SK-N-SH treated with all-trans-retinoic acid at 6 μM for 48 hours (cell line): ENCODE measurements at regions not wholly inside any gene's neighbourhood (a gene's known extent, or its start where the extent isn't known, plus 50 kb on each side); places are given as distances from the start of the nearest gene placed in this dataset.

Experiments
- BACH2 ChIP-seq: fragments of 250-450 bp; sonication (Bioruptor Pico); IDR thresholded peaks from 2 replicates; pipeline ENCODE4 v1.9.0; 2021; ENCODE audit warnings: mild to moderate bottlenecking, borderline replicate concordance
- CREB5 ChIP-seq: fragments of 250-450 bp; sonication (Bioruptor Pico); IDR thresholded peaks from 2 replicates; pipeline ENCODE4 v1.5.1; 2020; ENCODE audit warnings: low read depth, mild to moderate bottlenecking, moderate library complexity
- ESRRG ChIP-seq: fragments of 250-450 bp; sonication (Bioruptor Pico); IDR thresholded peaks from 2 replicates; pipeline ENCODE4 v1.6.1; 2021; ENCODE audit warnings: mild to moderate bottlenecking
- ISL1 ChIP-seq: fragments of 250-450 bp; sonication (Bioruptor Pico); IDR thresholded peaks from 2 replicates; pipeline ENCODE4 v2.1.2; 2022; ENCODE audit warnings: mild to moderate bottlenecking, moderate library complexity
- PPARA ChIP-seq: fragments of 250-450 bp; sonication (Bioruptor Pico); IDR thresholded peaks from 2 replicates; pipeline ENCODE4 v1.5.0; 2020; ENCODE audit warnings: mild to moderate bottlenecking, borderline replicate concordance
- RARB ChIP-seq: fragments of 250-450 bp; sonication (Bioruptor Pico); IDR thresholded peaks from 2 replicates; pipeline ENCODE4 v1.8.0; 2021; ENCODE audit warnings: mild to moderate bottlenecking, moderate library complexity
- ZFP3 ChIP-seq: fragments of 250-450 bp; sonication (Bioruptor Pico); IDR thresholded peaks from 2 replicates; pipeline ENCODE4 v1.5.0; 2020; ENCODE audit warnings: mild to moderate bottlenecking, moderate library complexity
- ZFP30 ChIP-seq: fragments of 450-650 bp; formaldehyde crosslinking; IDR thresholded peaks from 2 replicates; pipeline ENCODE4 v1.5.0; 2022; ENCODE audit warnings: mild to moderate bottlenecking, moderate library complexity
- ZNF70 ChIP-seq: fragments of 450-650 bp; formaldehyde crosslinking; IDR thresholded peaks from 2 replicates; pipeline ENCODE4 v1.5.0; 2020; ENCODE audit warnings: mild to moderate bottlenecking, moderate library complexity
- ZNF8 ChIP-seq: fragments of 450-650 bp; formaldehyde crosslinking; IDR thresholded peaks from 2 replicates; pipeline ENCODE4 v1.5.0; 2020; ENCODE audit warnings: mild to moderate bottlenecking, moderate library complexity
- TF ChIP-seq, protein P1 (sequence below): fragments of 250-450 bp; sonication (Bioruptor Pico); IDR thresholded peaks from 2 replicates; pipeline ENCODE4 v1.8.0; 2020; ENCODE audit warnings: mild to moderate bottlenecking, moderate library complexity, borderline replicate concordance
- TF ChIP-seq, protein P2 (sequence below): fragments of 250-450 bp; sonication (Bioruptor Pico); IDR thresholded peaks from 2 replicates; pipeline ENCODE4 v1.5.0; 2020; ENCODE audit warnings: mild to moderate bottlenecking, moderate library complexity

GRCh38 chr12:105831372-105831771, 307.4 kb downstream of the NUAK1 start:
- TF ChIP-seq, protein P1, sequence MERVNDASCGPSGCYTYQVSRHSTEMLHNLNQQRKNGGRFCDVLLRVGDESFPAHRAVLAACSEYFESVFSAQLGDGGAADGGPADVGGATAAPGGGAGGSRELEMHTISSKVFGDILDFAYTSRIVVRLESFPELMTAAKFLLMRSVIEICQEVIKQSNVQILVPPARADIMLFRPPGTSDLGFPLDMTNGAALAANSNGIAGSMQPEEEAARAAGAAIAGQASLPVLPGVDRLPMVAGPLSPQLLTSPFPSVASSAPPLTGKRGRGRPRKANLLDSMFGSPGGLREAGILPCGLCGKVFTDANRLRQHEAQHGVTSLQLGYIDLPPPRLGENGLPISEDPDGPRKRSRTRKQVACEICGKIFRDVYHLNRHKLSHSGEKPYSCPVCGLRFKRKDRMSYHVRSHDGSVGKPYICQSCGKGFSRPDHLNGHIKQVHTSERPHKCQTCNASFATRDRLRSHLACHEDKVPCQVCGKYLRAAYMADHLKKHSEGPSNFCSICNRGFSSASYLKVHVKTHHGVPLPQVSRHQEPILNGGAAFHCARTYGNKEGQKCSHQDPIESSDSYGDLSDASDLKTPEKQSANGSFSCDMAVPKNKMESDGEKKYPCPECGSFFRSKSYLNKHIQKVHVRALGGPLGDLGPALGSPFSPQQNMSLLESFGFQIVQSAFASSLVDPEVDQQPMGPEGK (CRISPR knock-in tag) = no peak
- TF ChIP-seq ZFP30 (CRISPR knock-in tag) (no peak), ZFP3 (CRISPR knock-in tag) (no peak), CREB5 (no peak), ZNF8 (CRISPR knock-in tag) (no peak), ISL1 (CRISPR knock-in tag) (no peak), ESRRG (no peak), ZNF70 (CRISPR knock-in tag) (no peak), PPARA (CRISPR knock-in tag) (no peak), BACH2 (CRISPR knock-in tag) (no peak), RARB (no peak)
- TF ChIP-seq, protein P2, sequence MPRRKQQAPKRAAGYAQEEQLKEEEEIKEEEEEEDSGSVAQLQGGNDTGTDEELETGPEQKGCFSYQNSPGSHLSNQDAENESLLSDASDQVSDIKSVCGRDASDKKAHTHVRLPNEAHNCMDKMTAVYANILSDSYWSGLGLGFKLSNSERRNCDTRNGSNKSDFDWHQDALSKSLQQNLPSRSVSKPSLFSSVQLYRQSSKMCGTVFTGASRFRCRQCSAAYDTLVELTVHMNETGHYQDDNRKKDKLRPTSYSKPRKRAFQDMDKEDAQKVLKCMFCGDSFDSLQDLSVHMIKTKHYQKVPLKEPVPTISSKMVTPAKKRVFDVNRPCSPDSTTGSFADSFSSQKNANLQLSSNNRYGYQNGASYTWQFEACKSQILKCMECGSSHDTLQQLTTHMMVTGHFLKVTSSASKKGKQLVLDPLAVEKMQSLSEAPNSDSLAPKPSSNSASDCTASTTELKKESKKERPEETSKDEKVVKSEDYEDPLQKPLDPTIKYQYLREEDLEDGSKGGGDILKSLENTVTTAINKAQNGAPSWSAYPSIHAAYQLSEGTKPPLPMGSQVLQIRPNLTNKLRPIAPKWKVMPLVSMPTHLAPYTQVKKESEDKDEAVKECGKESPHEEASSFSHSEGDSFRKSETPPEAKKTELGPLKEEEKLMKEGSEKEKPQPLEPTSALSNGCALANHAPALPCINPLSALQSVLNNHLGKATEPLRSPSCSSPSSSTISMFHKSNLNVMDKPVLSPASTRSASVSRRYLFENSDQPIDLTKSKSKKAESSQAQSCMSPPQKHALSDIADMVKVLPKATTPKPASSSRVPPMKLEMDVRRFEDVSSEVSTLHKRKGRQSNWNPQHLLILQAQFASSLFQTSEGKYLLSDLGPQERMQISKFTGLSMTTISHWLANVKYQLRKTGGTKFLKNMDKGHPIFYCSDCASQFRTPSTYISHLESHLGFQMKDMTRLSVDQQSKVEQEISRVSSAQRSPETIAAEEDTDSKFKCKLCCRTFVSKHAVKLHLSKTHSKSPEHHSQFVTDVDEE (CRISPR knock-in tag) = no peak
